GM23338 (cell line): ENCODE measurements at regions not wholly inside any gene's neighbourhood (a gene's known extent, or its start where the extent isn't known, plus 50 kb on each side); places are given as distances from the start of the nearest gene placed in this dataset.

Experiments used
- CREB1 ChIP-seq: fragments of 250-450 bp; sonication (Bioruptor Pico); IDR thresholded peaks from 2 replicates; pipeline ENCODE4 v1.5.0; 2020; ENCODE audit warnings: low read depth, mild to moderate bottlenecking, moderate library complexity
- EZH2 ChIP-seq: fragments of 200-600 bp; sonication (generic); IDR thresholded peaks from one replicate; pipeline ENCODE4 v1.8.0; 2017; ENCODE audit warnings: antibody characterized with exemption, mild to moderate bottlenecking, low read depth; ENCODE audit not compliant: unreplicated experiment
- EZH2phosphoT487 ChIP-seq: fragments of 200-600 bp; sonication (generic); IDR thresholded peaks from one replicate; pipeline ENCODE4 v1.8.1; 2018; ENCODE audit warnings: antibody characterized with exemption; ENCODE audit not compliant: unreplicated experiment
- JUNB ChIP-seq: IDR thresholded peaks from one replicate; pipeline ENCODE4 v1.6.1; 2016; ENCODE audit warnings: antibody characterized with exemption; ENCODE audit not compliant: unreplicated experiment
- NANOG ChIP-seq: IDR thresholded peaks from 2 replicates; pipeline ENCODE4 v1.6.1; 2016; ENCODE audit warnings: antibody characterized with exemption, borderline replicate concordance
- POLR2AphosphoS5 ChIP-seq: IDR thresholded peaks from 2 replicates; pipeline ENCODE4 v1.6.1; 2016; ENCODE audit warnings: antibody characterized with exemption, low read depth
- STAT1 ChIP-seq: IDR thresholded peaks from one replicate; pipeline ENCODE4 v1.6.1; 2016; ENCODE audit warnings: antibody characterized with exemption; ENCODE audit not compliant: unreplicated experiment
- ZNF114 ChIP-seq: fragments of 250-450 bp; sonication (Bioruptor Pico); IDR thresholded peaks from 2 replicates; pipeline ENCODE4 v1.5.0; 2020; ENCODE audit warnings: mild to moderate bottlenecking, moderate library complexity
- ZNF331 ChIP-seq: fragments of 250-450 bp; sonication (Bioruptor Pico); IDR thresholded peaks from 2 replicates; pipeline ENCODE4 v1.5.0; 2020; ENCODE audit warnings: low read depth, mild to moderate bottlenecking, moderate library complexity
- TF ChIP-seq, protein P1 (sequence below), 2 experiments: fragments of 200-600 bp in 1 of 2; sonication (generic) in 1 of 2; conservative IDR thresholded peaks; 2 replicates each; pipeline versions ENCODE4 v1.5.1 to v1.6.1; 2016 to 2017; ENCODE audit warnings: antibody characterized with exemption in 2 of 2, low read depth in 2 of 2, mild to moderate bottlenecking in 2 of 2, moderate library complexity in 1 of 2
- TF ChIP-seq, protein P2 (sequence below): IDR thresholded peaks from one replicate; pipeline ENCODE4 v1.6.1; 2018; ENCODE audit warnings: antibody characterized with exemption; ENCODE audit not compliant: unreplicated experiment
- TF ChIP-seq, protein P3 (sequence below): IDR thresholded peaks from 2 replicates; pipeline ENCODE4 v1.6.1; 2016; ENCODE audit warnings: antibody characterized with exemption
- TF ChIP-seq, protein P4 (sequence below): fragments of 250-450 bp; sonication (Bioruptor Pico); IDR thresholded peaks from 2 replicates; pipeline ENCODE4 v1.5.0; 2020; ENCODE audit warnings: mild to moderate bottlenecking, moderate library complexity

DNA sequence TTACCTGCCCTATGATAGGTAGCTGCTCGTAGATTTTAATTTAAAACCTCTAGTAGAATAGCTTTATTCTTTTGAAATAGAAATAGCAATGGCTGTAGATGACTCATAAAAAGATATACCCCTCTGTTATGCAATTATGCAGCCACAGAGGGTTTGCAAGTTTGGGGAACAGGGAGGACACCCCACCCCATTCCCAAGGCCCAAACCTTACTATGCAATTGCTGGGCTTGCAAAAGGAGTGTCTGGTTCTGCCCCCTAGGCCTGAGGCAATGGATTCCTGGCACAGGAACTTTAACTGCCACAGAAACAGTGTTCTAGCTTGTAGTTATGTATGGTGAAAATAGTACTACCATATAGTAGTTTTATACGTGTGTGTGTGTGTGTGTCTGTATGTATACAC, 403.3 kb downstream of the ADAMTS20 start:
- TF ChIP-seq EZH2, result no peak
- TF ChIP-seq, protein P1, sequence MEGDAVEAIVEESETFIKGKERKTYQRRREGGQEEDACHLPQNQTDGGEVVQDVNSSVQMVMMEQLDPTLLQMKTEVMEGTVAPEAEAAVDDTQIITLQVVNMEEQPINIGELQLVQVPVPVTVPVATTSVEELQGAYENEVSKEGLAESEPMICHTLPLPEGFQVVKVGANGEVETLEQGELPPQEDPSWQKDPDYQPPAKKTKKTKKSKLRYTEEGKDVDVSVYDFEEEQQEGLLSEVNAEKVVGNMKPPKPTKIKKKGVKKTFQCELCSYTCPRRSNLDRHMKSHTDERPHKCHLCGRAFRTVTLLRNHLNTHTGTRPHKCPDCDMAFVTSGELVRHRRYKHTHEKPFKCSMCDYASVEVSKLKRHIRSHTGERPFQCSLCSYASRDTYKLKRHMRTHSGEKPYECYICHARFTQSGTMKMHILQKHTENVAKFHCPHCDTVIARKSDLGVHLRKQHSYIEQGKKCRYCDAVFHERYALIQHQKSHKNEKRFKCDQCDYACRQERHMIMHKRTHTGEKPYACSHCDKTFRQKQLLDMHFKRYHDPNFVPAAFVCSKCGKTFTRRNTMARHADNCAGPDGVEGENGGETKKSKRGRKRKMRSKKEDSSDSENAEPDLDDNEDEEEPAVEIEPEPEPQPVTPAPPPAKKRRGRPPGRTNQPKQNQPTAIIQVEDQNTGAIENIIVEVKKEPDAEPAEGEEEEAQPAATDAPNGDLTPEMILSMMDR (conservative IDR thresholded peaks at IDR 0.05; ENCODE audit: low read depth in 2 of 2), result no peak
- no peak for TF ChIP-seq JUNB
- TF ChIP-seq EZH2phosphoT487, result no peak
- TF ChIP-seq, protein P2, sequence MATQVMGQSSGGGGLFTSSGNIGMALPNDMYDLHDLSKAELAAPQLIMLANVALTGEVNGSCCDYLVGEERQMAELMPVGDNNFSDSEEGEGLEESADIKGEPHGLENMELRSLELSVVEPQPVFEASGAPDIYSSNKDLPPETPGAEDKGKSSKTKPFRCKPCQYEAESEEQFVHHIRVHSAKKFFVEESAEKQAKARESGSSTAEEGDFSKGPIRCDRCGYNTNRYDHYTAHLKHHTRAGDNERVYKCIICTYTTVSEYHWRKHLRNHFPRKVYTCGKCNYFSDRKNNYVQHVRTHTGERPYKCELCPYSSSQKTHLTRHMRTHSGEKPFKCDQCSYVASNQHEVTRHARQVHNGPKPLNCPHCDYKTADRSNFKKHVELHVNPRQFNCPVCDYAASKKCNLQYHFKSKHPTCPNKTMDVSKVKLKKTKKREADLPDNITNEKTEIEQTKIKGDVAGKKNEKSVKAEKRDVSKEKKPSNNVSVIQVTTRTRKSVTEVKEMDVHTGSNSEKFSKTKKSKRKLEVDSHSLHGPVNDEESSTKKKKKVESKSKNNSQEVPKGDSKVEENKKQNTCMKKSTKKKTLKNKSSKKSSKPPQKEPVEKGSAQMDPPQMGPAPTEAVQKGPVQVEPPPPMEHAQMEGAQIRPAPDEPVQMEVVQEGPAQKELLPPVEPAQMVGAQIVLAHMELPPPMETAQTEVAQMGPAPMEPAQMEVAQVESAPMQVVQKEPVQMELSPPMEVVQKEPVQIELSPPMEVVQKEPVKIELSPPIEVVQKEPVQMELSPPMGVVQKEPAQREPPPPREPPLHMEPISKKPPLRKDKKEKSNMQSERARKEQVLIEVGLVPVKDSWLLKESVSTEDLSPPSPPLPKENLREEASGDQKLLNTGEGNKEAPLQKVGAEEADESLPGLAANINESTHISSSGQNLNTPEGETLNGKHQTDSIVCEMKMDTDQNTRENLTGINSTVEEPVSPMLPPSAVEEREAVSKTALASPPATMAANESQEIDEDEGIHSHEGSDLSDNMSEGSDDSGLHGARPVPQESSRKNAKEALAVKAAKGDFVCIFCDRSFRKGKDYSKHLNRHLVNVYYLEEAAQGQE, result no peak
- TF ChIP-seq, protein P3, sequence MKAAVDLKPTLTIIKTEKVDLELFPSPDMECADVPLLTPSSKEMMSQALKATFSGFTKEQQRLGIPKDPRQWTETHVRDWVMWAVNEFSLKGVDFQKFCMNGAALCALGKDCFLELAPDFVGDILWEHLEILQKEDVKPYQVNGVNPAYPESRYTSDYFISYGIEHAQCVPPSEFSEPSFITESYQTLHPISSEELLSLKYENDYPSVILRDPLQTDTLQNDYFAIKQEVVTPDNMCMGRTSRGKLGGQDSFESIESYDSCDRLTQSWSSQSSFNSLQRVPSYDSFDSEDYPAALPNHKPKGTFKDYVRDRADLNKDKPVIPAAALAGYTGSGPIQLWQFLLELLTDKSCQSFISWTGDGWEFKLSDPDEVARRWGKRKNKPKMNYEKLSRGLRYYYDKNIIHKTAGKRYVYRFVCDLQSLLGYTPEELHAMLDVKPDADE, result no peak
- TF ChIP-seq STAT1, result no peak
- TF ChIP-seq POLR2AphosphoS5, result no peak
- TF ChIP-seq ZNF114, result no peak
- TF ChIP-seq NANOG, result no peak
- no peak for TF ChIP-seq CREB1 (CRISPR knock-in tag)
- TF ChIP-seq, protein P4, sequence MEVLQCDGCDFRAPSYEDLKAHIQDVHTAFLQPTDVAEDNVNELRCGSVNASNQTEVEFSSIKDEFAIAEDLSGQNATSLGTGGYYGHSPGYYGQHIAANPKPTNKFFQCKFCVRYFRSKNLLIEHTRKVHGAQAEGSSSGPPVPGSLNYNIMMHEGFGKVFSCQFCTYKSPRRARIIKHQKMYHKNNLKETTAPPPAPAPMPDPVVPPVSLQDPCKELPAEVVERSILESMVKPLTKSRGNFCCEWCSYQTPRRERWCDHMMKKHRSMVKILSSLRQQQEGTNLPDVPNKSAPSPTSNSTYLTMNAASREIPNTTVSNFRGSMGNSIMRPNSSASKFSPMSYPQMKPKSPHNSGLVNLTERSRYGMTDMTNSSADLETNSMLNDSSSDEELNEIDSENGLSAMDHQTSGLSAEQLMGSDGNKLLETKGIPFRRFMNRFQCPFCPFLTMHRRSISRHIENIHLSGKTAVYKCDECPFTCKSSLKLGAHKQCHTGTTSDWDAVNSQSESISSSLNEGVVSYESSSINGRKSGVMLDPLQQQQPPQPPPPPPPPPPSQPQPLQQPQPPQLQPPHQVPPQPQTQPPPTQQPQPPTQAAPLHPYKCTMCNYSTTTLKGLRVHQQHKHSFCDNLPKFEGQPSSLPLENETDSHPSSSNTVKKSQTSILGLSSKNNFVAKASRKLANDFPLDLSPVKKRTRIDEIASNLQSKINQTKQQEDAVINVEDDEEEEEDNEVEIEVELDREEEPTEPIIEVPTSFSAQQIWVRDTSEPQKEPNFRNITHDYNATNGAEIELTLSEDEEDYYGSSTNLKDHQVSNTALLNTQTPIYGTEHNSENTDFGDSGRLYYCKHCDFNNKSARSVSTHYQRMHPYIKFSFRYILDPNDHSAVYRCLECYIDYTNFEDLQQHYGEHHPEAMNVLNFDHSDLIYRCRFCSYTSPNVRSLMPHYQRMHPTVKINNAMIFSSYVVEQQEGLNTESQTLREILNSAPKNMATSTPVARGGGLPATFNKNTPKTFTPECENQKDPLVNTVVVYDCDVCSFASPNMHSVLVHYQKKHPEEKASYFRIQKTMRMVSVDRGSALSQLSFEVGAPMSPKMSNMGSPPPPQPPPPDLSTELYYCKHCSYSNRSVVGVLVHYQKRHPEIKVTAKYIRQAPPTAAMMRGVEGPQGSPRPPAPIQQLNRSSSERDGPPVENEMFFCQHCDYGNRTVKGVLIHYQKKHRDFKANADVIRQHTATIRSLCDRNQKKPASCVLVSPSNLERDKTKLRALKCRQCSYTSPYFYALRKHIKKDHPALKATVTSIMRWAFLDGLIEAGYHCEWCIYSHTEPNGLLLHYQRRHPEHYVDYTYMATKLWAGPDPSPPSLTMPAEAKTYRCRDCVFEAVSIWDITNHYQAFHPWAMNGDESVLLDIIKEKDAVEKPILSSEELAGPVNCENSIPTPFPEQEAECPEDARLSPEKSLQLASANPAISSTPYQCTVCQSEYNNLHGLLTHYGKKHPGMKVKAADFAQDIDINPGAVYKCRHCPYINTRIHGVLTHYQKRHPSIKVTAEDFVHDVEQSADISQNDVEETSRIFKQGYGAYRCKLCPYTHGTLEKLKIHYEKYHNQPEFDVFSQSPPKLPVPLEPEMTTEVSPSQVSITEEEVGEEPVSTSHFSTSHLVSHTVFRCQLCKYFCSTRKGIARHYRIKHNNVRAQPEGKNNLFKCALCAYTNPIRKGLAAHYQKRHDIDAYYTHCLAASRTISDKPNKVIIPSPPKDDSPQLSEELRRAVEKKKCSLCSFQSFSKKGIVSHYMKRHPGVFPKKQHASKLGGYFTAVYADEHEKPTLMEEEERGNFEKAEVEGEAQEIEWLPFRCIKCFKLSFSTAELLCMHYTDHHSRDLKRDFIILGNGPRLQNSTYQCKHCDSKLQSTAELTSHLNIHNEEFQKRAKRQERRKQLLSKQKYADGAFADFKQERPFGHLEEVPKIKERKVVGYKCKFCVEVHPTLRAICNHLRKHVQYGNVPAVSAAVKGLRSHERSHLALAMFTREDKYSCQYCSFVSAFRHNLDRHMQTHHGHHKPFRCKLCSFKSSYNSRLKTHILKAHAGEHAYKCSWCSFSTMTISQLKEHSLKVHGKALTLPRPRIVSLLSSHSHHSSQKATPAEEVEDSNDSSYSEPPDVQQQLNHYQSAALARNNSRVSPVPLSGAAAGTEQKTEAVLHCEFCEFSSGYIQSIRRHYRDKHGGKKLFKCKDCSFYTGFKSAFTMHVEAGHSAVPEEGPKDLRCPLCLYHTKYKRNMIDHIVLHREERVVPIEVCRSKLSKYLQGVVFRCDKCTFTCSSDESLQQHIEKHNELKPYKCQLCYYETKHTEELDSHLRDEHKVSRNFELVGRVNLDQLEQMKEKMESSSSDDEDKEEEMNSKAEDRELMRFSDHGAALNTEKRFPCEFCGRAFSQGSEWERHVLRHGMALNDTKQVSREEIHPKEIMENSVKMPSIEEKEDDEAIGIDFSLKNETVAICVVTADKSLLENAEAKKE, result no peak
- no peak for TF ChIP-seq ZNF331 (CRISPR knock-in tag)
